ENCODE measurements at regions not wholly inside any gene's neighbourhood (a gene's known extent, or its start where the extent isn't known, plus 50 kb on each side); places are given as distances from the start of the nearest gene placed in this dataset.

GRCh38 chr4:104976262-104976661, 170.4 kb upstream of the TET2 start:
- TF ChIP-seq CTCF (conservative IDR thresholded peaks at IDR 0.05; ENCODE audit: low read depth, low read length) (no peak), EZH2 (IDR thresholded peaks at IDR 0.05; ENCODE audit: borderline replicate concordance, low read depth, low read length, poor library complexity, severe bottlenecking) (no peak)
